Endothelial cell of hepatic sinusoid (primary cell): ENCODE measurements at regions not wholly inside any gene's neighbourhood (a gene's known extent, or its start where the extent isn't known, plus 50 kb on each side); places are given as distances from the start of the nearest gene placed in this dataset.

Experiments used
- in situ Hi-C: cut with HindIII; loops from 2 replicates; pipeline ENCODE4 v1.10.0; 2017; ENCODE audit warnings: low sequenced_read_pairs

DNA sequence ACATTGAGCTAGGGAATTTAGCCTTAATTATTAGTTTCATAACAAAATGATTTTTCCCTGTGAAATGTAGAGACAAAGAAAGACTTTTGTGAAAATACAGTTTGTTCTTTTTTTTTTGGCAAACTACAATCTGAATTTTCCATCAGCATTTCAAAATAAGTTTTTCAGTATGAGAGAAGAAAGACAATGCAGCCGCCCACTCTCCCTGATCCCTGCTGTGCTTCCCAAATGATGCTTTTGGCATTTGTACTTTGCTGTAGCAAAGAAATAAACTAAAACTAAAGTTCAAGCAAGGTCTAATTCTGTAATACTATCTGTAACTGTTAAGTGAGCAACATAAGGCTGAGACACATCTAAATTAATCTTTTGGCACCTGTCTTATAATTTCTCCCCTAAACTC lies 782.2 kb downstream of the VGLL3 start:
- in situ Hi-C loops = no loop called here

DNA sequence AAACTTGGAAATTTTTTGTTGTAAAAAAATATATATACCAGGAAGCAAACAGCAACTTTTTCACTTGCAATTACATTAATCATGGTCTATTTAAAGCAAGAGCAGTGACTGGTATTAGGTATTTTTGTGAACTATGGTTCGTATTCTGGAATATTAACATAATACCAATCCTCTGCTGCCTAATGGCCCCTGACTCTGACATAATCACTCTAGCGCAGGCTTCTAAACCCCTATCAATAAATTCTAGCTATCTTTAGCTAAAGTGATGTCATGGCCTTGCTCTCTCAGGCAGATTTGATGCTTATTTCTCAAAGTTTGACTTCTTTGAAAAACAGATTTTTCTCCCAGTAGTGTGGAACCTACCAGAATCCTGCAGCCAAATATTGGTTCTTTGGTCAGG lies 808.3 kb downstream of the VGLL3 start:
- in situ Hi-C loops = no loop called here

DNA sequence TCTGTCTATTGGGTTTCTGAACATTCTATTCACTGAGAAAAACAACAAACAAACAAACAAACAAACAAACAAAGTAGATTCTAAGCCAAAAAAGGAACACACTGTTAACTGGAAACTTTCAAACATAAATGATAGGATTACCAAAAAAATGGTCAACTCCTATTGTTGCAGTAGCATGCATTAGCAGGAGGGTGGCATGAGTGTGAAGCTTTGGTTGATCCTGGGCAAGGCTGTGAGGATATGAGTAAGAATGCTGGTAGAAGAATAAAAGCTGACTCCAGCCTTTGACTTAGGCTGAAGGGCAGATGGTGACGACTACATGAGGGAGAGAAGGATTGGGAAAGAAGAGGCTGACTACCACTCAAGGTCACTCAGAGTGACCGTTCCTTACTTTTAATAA lies 810.3 kb downstream of the VGLL3 start:
- in situ Hi-C loops = no loop called here

- in situ Hi-C loops = no loop called here
These were observed 812.9 kb downstream of the VGLL3 start for GRCh38 chr3:86178095-86178494.

DNA sequence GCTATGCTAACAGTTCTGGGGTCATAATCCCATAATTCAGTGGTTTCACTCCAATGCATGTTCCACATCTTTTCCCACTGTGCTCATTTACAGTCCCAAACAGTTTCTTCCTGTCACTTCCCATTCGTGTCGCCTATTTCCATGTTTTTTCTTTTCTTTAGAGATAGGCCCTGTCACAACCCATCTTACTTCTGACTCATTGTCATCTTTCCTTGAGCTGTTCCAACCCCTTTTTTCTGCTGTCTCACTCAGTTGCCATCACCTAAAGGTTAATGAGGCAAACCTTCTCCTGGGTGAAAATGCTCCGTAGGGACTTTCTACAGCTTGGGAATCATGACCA lies 814.5 kb downstream of the VGLL3 start:
- in situ Hi-C loops = no loop called here

- in situ Hi-C loops = no loop called here
These were observed 815.1 kb downstream of the VGLL3 start for GRCh38 chr3:86175593-86176444.

GRCh38 chr3:86175051-86175536 lies 815.9 kb downstream of the VGLL3 start:
- in situ Hi-C loops = no loop called here

DNA sequence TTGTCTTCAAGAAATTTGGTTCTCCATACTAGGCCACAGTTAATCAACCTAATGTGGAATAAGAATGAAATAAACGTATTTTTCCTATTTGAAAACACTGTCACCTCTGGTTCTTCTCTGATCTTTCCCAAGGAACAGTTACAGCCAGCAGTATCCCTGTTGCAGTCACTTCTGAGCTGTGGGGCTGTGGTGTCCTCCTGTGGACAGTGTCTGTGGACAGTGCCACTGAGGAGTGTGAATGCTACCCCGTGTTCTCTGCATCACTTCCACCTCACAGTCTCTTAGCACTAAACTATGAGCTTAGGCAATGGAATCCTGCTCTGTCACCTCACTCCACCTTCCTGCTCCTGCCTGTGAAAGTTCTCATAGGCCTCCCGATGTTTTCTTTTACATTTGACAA lies 817.5 kb downstream of the VGLL3 start:
- in situ Hi-C loops = no loop called here

- in situ Hi-C loops = no loop called here
These were observed 822.4 kb downstream of the VGLL3 start for GRCh38 chr3:86168512-86168911.

GRCh38 chr3:86162521-86162920 lies 828.4 kb downstream of the VGLL3 start:
- in situ Hi-C loops = no loop called here

DNA sequence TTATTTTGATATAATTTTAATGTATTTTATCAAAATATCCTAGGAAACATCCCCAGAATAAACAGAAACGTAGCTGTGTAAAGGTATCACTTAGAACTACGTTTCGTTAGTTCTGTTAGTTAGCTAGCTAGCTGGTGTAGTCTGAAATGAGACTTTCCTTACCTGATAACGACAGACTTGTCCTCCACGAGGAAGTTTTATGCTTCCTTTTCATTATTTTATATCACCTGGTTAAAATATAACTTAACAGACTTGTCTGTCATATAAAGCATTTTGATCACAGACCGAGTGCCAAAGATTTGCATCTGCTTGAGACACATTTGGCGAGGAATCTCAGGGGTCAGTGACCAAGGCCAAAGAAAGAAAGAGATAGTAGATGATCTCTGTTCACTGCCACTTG lies 829.5 kb downstream of the VGLL3 start:
- in situ Hi-C loops = no loop called here

GRCh38 chr3:86152620-86153019 lies 838.3 kb downstream of the VGLL3 start:
- in situ Hi-C loops = no loop called here

- in situ Hi-C loops = no loop called here
These were observed 841.9 kb downstream of the VGLL3 start for GRCh38 chr3:86149054-86149453.

- in situ Hi-C loops = no loop called here
These were observed 843.8 kb downstream of the VGLL3 start for GRCh38 chr3:86147119-86147518.

DNA sequence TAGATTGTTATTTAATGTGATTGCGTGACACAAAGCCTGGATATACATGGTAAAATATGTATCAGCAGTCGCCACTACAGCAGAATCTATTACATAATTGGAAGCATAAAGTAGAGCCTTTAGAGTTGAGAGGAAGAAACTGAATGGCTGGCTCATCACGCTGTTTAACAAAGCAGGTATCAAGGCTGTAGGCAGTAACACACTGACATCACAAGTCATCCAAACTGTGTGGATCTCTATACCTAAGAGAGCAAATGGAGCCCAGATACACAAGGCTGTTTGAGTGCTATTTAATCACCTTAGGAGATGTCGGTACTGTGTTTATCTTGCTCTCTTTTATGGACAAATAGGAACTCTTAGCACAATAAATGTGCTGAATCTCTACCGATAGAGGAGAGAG lies 864.4 kb downstream of the VGLL3 start:
- in situ Hi-C loops = no loop called here
